Spleen (tissue), 7 donors: ENCODE measurements at regions not wholly inside any gene's neighbourhood (a gene's known extent, or its start where the extent isn't known, plus 50 kb on each side); places are given as distances from the start of the nearest gene placed in this dataset.

ENCODE experiments used
- CTCF ChIP-seq, 11 experiments: fragments of 200-600 bp in 7 of 11; fragments of 450-650 bp in 4 of 11; sonication (generic) in 4 of 11; IDR thresholded peaks in 8 of 11; conservative IDR thresholded peaks in 3 of 11; 1 replicate in 7 of 11; 2 replicates in 4 of 11; pipeline versions ENCODE4 v1.4.0 to v1.8.0; 2016 to 2021; ENCODE audit warnings: antibody characterized with exemption in 11 of 11, inconsistent platforms in 4 of 11, mild to moderate bottlenecking in 1 of 11
- POLR2AphosphoS5 ChIP-seq, 3 donors: sonication (generic); formaldehyde crosslinking; IDR thresholded peaks; one replicate each; pipeline ENCODE4 v1.5.1; 2017; ENCODE audit warnings: antibody characterized with exemption in 3 of 3
- donor health status: DM: no; HTN: no; CAD: no; lungs with moderate emphysema.
- donor health status: DM: no; HTN: no; CAD: no.
- donor health status: DM: no; HTN: no; CAD: no.

DNA sequence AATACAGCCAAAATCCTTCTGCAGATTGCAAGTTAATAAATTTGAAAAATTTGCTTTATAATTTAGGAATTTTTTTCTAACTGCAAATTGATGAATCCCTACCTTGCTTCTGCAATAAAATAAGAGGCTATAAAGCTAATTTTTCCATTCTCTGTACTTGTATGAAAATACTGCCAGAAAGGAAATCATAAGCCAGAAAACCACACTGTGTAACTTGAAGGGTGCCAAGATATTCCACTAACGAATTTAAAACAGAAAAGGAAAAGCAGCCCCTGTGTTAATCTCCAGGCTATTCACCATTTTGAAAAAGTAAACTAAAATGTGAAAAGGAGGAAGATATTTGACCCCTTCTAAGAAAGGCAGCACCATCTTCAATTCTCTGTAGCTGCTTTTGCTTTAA is 557.9 kb upstream of the ZNF385D start:
- no peak for TF ChIP-seq CTCF (IDR thresholded peaks at IDR 0.05 in 8 of 11, conservative IDR thresholded peaks at IDR 0.05 in 3 of 11)
- no peak for TF ChIP-seq POLR2AphosphoS5 (IDR thresholded peaks at IDR 0.05)
